ENCODE measurements at regions not wholly inside any gene's neighbourhood (a gene's known extent, or its start where the extent isn't known, plus 50 kb on each side); places are given as distances from the start of the nearest gene placed in this dataset.

- DNase-seq: peak; percentile 10 to 11
Observed at GRCh38 chr3:67290438-67290837, 292.3 kb downstream of the KBTBD8 start.

GRCh38 chr3:67291287-67292252 lies 293.5 kb downstream of the KBTBD8 start:
- no peak for DNase-seq

GRCh38 chr3:67292356-67293121 lies 294.4 kb downstream of the KBTBD8 start:
- no peak for DNase-seq

- DNase-seq: no peak
Observed at GRCh38 chr3:67294341-67294740, 296.2 kb downstream of the KBTBD8 start.

GRCh38 chr3:67296039-67296892 lies 298.2 kb downstream of the KBTBD8 start:
- no peak for DNase-seq

GRCh38 chr3:67297715-67298475 lies 299.8 kb downstream of the KBTBD8 start:
- no peak for DNase-seq

- no peak for DNase-seq
Observed at GRCh38 chr3:67301556-67301955, 303.4 kb downstream of the KBTBD8 start.

- no peak for DNase-seq
Observed at GRCh38 chr3:67302489-67302888, 304.4 kb downstream of the KBTBD8 start.

- no peak for DNase-seq
Observed at GRCh38 chr3:67305160-67305559, 307.1 kb downstream of the KBTBD8 start.

GRCh38 chr3:67305922-67306321 lies 307.8 kb downstream of the KBTBD8 start:
- DNase-seq: no peak

GRCh38 chr3:67311440-67311839 lies 313.3 kb downstream of the KBTBD8 start:
- DNase-seq: no peak

- DNase-seq: no peak
Observed at GRCh38 chr3:67312155-67312554, 314.0 kb downstream of the KBTBD8 start.

GRCh38 chr3:67318162-67318561 lies 320.1 kb downstream of the KBTBD8 start:
- no peak for DNase-seq

- DNase-seq: no peak
Observed at GRCh38 chr3:67324554-67324953, 326.4 kb downstream of the KBTBD8 start.
